ENCODE measurements at regions not wholly inside any gene's neighbourhood (a gene's known extent, or its start where the extent isn't known, plus 50 kb on each side); places are given as distances from the start of the nearest gene placed in this dataset.
A peak's percentile ranks its signal among the peaks of the same experiment; 100 is the strongest.

DNA sequence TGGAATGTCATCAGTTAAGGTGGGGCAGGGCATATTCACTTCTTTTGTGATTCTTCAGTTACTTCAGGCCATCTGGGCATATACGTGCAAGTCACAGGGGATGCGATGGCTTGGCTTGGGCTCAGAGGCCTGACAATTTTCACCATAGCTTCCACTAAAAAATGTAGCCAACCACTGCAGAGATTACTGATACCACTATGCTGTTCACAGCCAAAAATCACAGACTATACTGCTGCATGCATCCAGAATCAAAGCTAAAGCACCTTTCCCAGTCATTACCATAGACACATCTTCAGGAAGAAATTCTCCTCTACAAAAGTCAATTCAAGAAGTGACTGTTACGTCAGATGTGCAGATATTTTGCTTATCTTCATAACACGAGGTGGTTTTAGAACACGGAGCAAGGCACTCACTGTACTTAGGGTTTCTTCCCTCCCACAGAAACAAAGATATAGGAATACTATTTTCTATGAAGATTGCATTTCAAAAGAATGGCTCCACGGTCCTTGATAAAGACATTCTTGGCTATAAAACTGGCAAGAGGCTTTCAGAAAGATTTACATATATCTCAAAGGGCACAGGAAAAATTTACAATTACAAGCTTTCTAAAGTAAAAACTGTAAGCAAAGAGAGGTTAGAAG is 1556.6 kb upstream of the PRR20A start:
- H3K27ac Mint-ChIP-seq = peak overlapping the region; percentile 85
- H3K27me3 Mint-ChIP-seq (ENCODE audit: low read depth) = no peaks in the 10 kb centered on the region; the same call in 1 of the 2 replicates
- CTCF ChIA-PET = no interaction called here
- DNase-seq (ENCODE audit: low spot score) (no peak), ATAC-seq (peak; percentile 89)
- H3K36me3 Mint-ChIP-seq = peaks cover 61% of the 10 kb centered on the region
- POLR2A ChIA-PET = interaction anchor here (0.6 to 1.1 kb wide), 3 partner anchors 17 to 69 kb away, joined by 3 to 4 read pairs (median 3); no protein-coding TSS in a partner anchor
- H3K4me1 Mint-ChIP-seq = peaks cover 35% of the 10 kb centered on the region
- peak overlapping the region; percentile 100 for H3K4me3 Mint-ChIP-seq
- TF ChIP-seq JAZF1 (CRISPR knock-in tag; IDR thresholded peaks at IDR 0.05) (no peak), ZNF263 (CRISPR knock-in tag; IDR thresholded peaks at IDR 0.05; ENCODE audit: low read depth) (no peak), ZNF138 (CRISPR knock-in tag; conservative IDR thresholded peaks at IDR 0.05) (no peak), NFYB (CRISPR knock-in tag; conservative IDR thresholded peaks at IDR 0.05; ENCODE audit: low read depth) (no peak), ZNF121 (CRISPR knock-in tag; IDR thresholded peaks at IDR 0.05) (no peak), CREM (CRISPR knock-in tag; IDR thresholded peaks at IDR 0.05) (no peak), MXD4 (CRISPR knock-in tag; IDR thresholded peaks at IDR 0.05; ENCODE audit: borderline replicate concordance) (no peak), SMAD3 (CRISPR knock-in tag; IDR thresholded peaks at IDR 0.05; ENCODE audit: borderline replicate concordance) (no peak), TEAD4 (CRISPR knock-in tag; IDR thresholded peaks at IDR 0.05) (no peak), CREB1 (CRISPR knock-in tag; IDR thresholded peaks at IDR 0.05) (no peak), ZNF317 (CRISPR knock-in tag; IDR thresholded peaks at IDR 0.05; ENCODE audit: borderline replicate concordance, low read depth) (no peak), SP1 (CRISPR knock-in tag; conservative IDR thresholded peaks at IDR 0.05) (no peak)
- TF ChIP-seq, protein P1, sequence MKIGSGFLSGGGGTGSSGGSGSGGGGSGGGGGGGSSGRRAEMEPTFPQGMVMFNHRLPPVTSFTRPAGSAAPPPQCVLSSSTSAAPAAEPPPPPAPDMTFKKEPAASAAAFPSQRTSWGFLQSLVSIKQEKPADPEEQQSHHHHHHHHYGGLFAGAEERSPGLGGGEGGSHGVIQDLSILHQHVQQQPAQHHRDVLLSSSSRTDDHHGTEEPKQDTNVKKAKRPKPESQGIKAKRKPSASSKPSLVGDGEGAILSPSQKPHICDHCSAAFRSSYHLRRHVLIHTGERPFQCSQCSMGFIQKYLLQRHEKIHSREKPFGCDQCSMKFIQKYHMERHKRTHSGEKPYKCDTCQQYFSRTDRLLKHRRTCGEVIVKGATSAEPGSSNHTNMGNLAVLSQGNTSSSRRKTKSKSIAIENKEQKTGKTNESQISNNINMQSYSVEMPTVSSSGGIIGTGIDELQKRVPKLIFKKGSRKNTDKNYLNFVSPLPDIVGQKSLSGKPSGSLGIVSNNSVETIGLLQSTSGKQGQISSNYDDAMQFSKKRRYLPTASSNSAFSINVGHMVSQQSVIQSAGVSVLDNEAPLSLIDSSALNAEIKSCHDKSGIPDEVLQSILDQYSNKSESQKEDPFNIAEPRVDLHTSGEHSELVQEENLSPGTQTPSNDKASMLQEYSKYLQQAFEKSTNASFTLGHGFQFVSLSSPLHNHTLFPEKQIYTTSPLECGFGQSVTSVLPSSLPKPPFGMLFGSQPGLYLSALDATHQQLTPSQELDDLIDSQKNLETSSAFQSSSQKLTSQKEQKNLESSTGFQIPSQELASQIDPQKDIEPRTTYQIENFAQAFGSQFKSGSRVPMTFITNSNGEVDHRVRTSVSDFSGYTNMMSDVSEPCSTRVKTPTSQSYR (CRISPR knock-in tag; IDR thresholded peaks at IDR 0.05) = no peak
- TF ChIP-seq, protein P2, sequence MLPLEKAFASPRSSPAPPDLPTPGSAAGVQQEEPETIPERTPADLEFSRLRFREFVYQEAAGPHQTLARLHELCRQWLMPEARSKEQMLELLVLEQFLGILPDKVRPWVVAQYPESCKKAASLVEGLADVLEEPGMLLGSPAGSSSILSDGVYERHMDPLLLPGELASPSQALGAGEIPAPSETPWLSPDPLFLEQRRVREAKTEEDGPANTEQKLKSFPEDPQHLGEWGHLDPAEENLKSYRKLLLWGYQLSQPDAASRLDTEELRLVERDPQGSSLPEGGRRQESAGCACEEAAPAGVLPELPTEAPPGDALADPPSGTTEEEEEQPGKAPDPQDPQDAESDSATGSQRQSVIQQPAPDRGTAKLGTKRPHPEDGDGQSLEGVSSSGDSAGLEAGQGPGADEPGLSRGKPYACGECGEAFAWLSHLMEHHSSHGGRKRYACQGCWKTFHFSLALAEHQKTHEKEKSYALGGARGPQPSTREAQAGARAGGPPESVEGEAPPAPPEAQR (CRISPR knock-in tag; IDR thresholded peaks at IDR 0.05) = no peak
- TF ChIP-seq, protein P3, sequence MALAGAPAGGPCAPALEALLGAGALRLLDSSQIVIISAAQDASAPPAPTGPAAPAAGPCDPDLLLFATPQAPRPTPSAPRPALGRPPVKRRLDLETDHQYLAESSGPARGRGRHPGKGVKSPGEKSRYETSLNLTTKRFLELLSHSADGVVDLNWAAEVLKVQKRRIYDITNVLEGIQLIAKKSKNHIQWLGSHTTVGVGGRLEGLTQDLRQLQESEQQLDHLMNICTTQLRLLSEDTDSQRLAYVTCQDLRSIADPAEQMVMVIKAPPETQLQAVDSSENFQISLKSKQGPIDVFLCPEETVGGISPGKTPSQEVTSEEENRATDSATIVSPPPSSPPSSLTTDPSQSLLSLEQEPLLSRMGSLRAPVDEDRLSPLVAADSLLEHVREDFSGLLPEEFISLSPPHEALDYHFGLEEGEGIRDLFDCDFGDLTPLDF (CRISPR knock-in tag; IDR thresholded peaks at IDR 0.05) = no peak
- H3K9me3 Mint-ChIP-seq = peaks cover 25% of the 10 kb centered on the region

DNA sequence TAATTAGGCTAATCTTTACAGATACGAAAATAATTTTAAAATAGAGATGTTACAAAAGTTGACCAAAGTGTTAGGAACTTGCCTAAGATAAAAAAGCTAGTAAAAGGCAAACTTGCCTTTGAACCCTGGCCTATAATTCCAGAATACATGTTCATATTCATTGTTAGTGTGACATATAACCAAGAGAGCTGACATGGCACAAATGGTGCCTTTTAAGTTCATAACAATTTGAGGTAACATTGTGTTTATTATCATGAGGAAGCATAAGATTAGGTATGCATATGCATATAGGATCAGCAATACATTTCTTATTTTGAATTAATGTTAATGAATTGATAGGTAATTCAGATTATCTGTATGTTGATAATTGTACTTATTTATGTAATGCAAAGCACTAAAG is 1537.9 kb upstream of the PRR20A start:
- CTCF ChIA-PET = no interaction called here
- DNase-seq (ENCODE audit: low spot score) = no peak
- no peak overlapping the region for H3K4me3 Mint-ChIP-seq
- peaks cover 9% of the 10 kb centered on the region for H3K9me3 Mint-ChIP-seq
- no peaks in the 10 kb centered on the region for H3K27me3 Mint-ChIP-seq (ENCODE audit: low read depth)
- TF ChIP-seq GABPB1 (CRISPR knock-in tag; IDR thresholded peaks at IDR 0.05) (no peak), ZNF416 (CRISPR knock-in tag; IDR thresholded peaks at IDR 0.05) (no peak), NR2C2 (CRISPR knock-in tag; IDR thresholded peaks at IDR 0.05) (no peak), JUN (CRISPR knock-in tag; IDR thresholded peaks at IDR 0.05) (no peak), EMX1 (CRISPR knock-in tag; IDR thresholded peaks at IDR 0.05) (no peak), ZNF219 (CRISPR knock-in tag; IDR thresholded peaks at IDR 0.05; ENCODE audit: borderline replicate concordance) (no peak), PRRX2 (CRISPR knock-in tag; IDR thresholded peaks at IDR 0.05) (no peak), SMAD4 (CRISPR knock-in tag; IDR thresholded peaks at IDR 0.05) (no peak)
- TF ChIP-seq, protein P4, sequence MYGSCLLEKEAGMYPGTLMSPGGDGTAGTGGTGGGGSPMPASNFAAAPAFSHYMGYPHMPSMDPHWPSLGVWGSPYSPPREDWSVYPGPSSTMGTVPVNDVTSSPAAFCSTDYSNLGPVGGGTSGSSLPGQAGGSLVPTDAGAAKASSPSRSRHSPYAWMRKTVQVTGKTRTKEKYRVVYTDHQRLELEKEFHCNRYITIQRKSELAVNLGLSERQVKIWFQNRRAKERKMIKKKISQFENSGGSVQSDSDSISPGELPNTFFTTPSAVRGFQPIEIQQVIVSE (CRISPR knock-in tag; IDR thresholded peaks at IDR 0.05; ENCODE audit: borderline replicate concordance) = no peak
- TF ChIP-seq, protein P5, sequence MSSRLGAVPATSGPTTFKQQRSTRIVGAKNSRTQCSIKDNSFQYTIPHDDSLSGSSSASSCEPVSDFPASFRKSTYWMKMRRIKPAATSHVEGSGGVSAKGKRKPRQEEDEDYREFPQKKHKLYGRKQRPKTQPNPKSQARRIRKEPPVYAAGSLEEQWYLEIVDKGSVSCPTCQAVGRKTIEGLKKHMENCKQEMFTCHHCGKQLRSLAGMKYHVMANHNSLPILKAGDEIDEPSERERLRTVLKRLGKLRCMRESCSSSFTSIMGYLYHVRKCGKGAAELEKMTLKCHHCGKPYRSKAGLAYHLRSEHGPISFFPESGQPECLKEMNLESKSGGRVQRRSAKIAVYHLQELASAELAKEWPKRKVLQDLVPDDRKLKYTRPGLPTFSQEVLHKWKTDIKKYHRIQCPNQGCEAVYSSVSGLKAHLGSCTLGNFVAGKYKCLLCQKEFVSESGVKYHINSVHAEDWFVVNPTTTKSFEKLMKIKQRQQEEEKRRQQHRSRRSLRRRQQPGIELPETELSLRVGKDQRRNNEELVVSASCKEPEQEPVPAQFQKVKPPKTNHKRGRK (CRISPR knock-in tag; IDR thresholded peaks at IDR 0.05; ENCODE audit: borderline replicate concordance) = no peak
- no peak overlapping the region for H3K27ac Mint-ChIP-seq
- POLR2A ChIA-PET = no interaction called here
- H3K4me1 Mint-ChIP-seq = no peaks in the 10 kb centered on the region
- peaks cover 10% of the 10 kb centered on the region; the same call in 1 of the 2 replicates for H3K36me3 Mint-ChIP-seq
- no peak for ATAC-seq
